Small intestine (tissue), 7 donors: ENCODE measurements at regions not wholly inside any gene's neighbourhood (a gene's known extent, or its start where the extent isn't known, plus 50 kb on each side); places are given as distances from the start of the nearest gene placed in this dataset.

Experiments
- DNase-seq, 2 donors: peaks; one replicate each; pipeline versions ENCODE4 v3.0.0 to v3.0.0-alpha.2; 2013
- FAIRE-seq: peaks from 2 replicates; lab custom pipeline; 2012; peaks lifted over from hg19 to GRCh38; lab: Jason Lieb, UNC
- H3K27ac ChIP-seq, 3 donors: one replicate each; pipeline ENCODE4 v1.5.1; 2013; ENCODE audit warnings: low read length in 2 of 3, mild to moderate bottlenecking in 2 of 3, control low read depth in 1 of 3, inconsistent platforms in 1 of 3, low read depth in 1 of 3, moderate library complexity in 1 of 3
- H3K27me3 ChIP-seq, 3 donors: one replicate each; pipeline ENCODE4 v1.6.1; 2013; ENCODE audit warnings: low read length in 3 of 3, inconsistent platforms in 1 of 3; ENCODE audit not compliant: control insufficient read depth in 3 of 3, insufficient read depth in 3 of 3
- H3K36me3 ChIP-seq, 3 donors: one replicate each; pipeline ENCODE4 v1.6.1; 2013; ENCODE audit warnings: low read length in 3 of 3, inconsistent platforms in 1 of 3, low read depth in 1 of 3, mild to moderate bottlenecking in 1 of 3, moderate library complexity in 1 of 3; ENCODE audit not compliant: control insufficient read depth in 3 of 3, insufficient read depth in 2 of 3
- H3K4me1 ChIP-seq, 3 donors: one replicate each; pipeline ENCODE4 v1.6.1; 2013; ENCODE audit warnings: low read length in 2 of 3, inconsistent platforms in 1 of 3, low read depth in 1 of 3, mild to moderate bottlenecking in 1 of 3, moderate library complexity in 1 of 3; ENCODE audit not compliant: control insufficient read depth in 3 of 3, insufficient read depth in 2 of 3
- H3K4me3 ChIP-seq, 3 donors: one replicate each; pipeline ENCODE4 v1.5.1; 2013; ENCODE audit warnings: low read length in 3 of 3, control low read depth in 1 of 3, inconsistent platforms in 1 of 3, low read depth in 1 of 3, mild to moderate bottlenecking in 1 of 3, moderate library complexity in 1 of 3
- H3K9me3 ChIP-seq, 2 donors: one replicate each; pipeline ENCODE4 v1.6.1; 2013; ENCODE audit warnings: low read depth in 1 of 2, low read length in 1 of 2; ENCODE audit not compliant: control insufficient read depth in 2 of 2, insufficient read depth in 1 of 2
- WGBS, 3 donors: extraction: QIAGEN DNeasy Blood & Tissue Kit; methylation state at CpG; one replicate each; pipeline ENCODE4 v1.1.7; 2013; 5-methylcytosine and 5-hydroxymethylcytosine counted together
- donor health status: healthy with polysubstance abuse.
- donor health status: control.
- donor health status: control.
- donor health status: Bipolar disorder and iron deficiency.
- donor health status: healthy.

- DNase-seq (no peak), FAIRE-seq (no peak)
- no peaks in the 10 kb centered on the region for H3K36me3 ChIP-seq
- H3K4me1 ChIP-seq: no peaks in the 10 kb centered on the region
- H3K27ac ChIP-seq: no peak overlapping the region
- no peak overlapping the region for H3K4me3 ChIP-seq
- H3K9me3 ChIP-seq: no peaks in the 10 kb centered on the region
- H3K27me3 ChIP-seq: no peaks in the 10 kb centered on the region
- 59 to 69% (median 59%) methylated on average over 1 of the region's 1 CpG for WGBS, 3 donors
Observed at GRCh38 chr3:103924544-103924943, 1442.2 kb upstream of the ALCAM start.

- no peaks in the 10 kb centered on the region for H3K36me3 ChIP-seq
- no peaks in the 10 kb centered on the region for H3K27me3 ChIP-seq
- H3K4me3 ChIP-seq: no peak overlapping the region
- H3K4me1 ChIP-seq: no peaks in the 10 kb centered on the region
- no peaks in the 10 kb centered on the region for H3K9me3 ChIP-seq
- FAIRE-seq (no peak), DNase-seq (no peak)
- H3K27ac ChIP-seq: no peak overlapping the region
- WGBS, 3 donors: 89 to 91% (median 89%) methylated on average over 12 of the region's 12 CpGs
Observed at GRCh38 chr3:103926936-103927335, 1439.8 kb upstream of the ALCAM start.

DNA sequence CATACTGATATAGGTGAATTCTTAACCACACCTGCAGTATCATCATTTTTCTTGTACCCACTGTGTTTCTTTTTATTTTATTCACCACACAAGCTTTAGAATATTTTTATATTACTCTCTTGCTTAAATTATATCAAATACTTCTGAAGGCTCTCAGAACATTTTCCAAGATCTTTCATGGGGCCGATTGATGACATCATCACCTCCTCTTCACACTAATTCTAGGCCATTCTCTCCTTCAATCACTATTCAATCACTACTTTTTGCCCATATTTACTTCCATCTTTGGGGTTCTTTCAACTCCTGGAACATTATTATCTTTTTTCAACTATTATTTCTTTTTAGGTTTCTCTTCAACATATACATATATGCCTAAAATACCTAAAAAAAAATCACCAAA, 1438.8 kb upstream of the ALCAM start:
- DNase-seq (no peak), FAIRE-seq (no peak)
- H3K9me3 ChIP-seq: no peaks in the 10 kb centered on the region
- no peaks in the 10 kb centered on the region for H3K27me3 ChIP-seq
- no peaks in the 10 kb centered on the region for H3K4me1 ChIP-seq
- H3K36me3 ChIP-seq: no peaks in the 10 kb centered on the region
- no peak overlapping the region for H3K4me3 ChIP-seq
- H3K27ac ChIP-seq: no peak overlapping the region
- WGBS, 3 donors: 76 to 87% (median 79%) methylated on average over 1 of the region's 1 CpG

DNA sequence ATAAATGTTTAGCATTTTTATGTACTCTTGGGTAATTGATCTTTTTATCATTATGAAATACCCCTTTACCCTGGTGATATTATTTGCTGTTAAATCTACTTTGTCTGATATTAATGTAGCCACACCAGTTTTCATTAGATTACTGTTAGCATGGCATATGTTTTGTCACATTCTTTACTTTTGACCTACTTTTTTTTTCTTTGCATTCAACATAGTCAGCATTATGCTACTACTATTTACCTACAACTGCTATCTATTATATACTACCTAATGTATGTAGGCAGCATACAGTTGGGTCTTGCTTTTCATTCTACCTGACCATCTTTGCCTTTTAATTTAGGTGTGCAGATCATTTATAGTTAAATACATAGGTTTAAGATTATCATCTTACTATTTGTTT, 1429.6 kb upstream of the ALCAM start:
- Histone ChIP-seq H3K36me3 (no peaks in the 10 kb centered on the region), H3K27me3 (no peaks in the 10 kb centered on the region), H3K4me3 (no peak overlapping the region), H3K9me3 (no peaks in the 10 kb centered on the region), H3K4me1 (no peaks in the 10 kb centered on the region), H3K27ac (no peak overlapping the region)
- FAIRE-seq: no peak
- no peak for DNase-seq

- H3K4me1 ChIP-seq: no peaks in the 10 kb centered on the region
- H3K36me3 ChIP-seq: no peaks in the 10 kb centered on the region
- no peak overlapping the region for H3K27ac ChIP-seq
- H3K27me3 ChIP-seq: no peaks in the 10 kb centered on the region
- FAIRE-seq (no peak), DNase-seq (no peak)
- 39 to 47% (median 44%) methylated on average over 2 of the region's 2 CpGs for WGBS, 3 donors
- no peak overlapping the region for H3K4me3 ChIP-seq
- H3K9me3 ChIP-seq: no peaks in the 10 kb centered on the region
Observed at GRCh38 chr3:103947062-103947461, 1419.6 kb upstream of the ALCAM start.

- Histone ChIP-seq H3K4me1 (no peaks in the 10 kb centered on the region), H3K4me3 (no peak overlapping the region)
- FAIRE-seq: no peak
Observed at GRCh38 chr3:103949693-103950092, 1417.0 kb upstream of the ALCAM start.

GRCh38 chr3:103950676-103951075, 1416.0 kb upstream of the ALCAM start:
- WGBS, 3 donors: 54 to 69% (median 56%) methylated on average over 3 of the region's 3 CpGs
- H3K36me3 ChIP-seq: no peaks in the 10 kb centered on the region
- H3K27me3 ChIP-seq: no peaks in the 10 kb centered on the region
- H3K4me1 ChIP-seq: no peaks in the 10 kb centered on the region
- DNase-seq (no peak), FAIRE-seq (no peak)
- H3K9me3 ChIP-seq: no peaks in the 10 kb centered on the region
- H3K4me3 ChIP-seq: no peak overlapping the region
- no peak overlapping the region for H3K27ac ChIP-seq

More at GRCh38 chr3:103949693-103950092, 1417.0 kb upstream of the ALCAM start:
- no peaks in the 10 kb centered on the region for H3K36me3 ChIP-seq
- WGBS, 3 donors: 30 to 33% (median 30%) methylated on average over 1 of the region's 1 CpG
- no peak overlapping the region for H3K27ac ChIP-seq
- no peaks in the 10 kb centered on the region for H3K9me3 ChIP-seq
- DNase-seq: no peak
- no peaks in the 10 kb centered on the region for H3K27me3 ChIP-seq

DNA sequence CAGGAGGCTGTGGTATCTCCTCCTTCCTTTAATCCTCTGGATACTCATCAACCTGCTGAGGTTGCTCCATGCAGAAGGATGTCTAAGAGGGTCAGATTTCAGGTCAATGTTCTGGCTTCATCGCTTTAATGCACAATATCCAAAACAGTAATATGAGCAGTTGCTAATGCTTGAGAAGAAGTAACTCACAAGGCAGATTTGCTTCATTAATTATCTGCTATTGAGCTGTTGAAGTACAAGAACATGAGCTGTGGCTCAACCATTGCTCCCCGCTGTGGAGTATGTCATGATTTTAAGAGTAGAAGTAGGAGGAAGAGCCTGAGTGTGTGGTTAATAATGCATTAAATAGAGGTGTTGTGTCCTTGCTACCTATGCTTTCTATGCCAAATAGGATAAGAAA, 1412.9 kb upstream of the ALCAM start:
- FAIRE-seq: no peak
- no peaks in the 10 kb centered on the region for H3K9me3 ChIP-seq
- no peak for DNase-seq
- no peaks in the 10 kb centered on the region for H3K4me1 ChIP-seq
- H3K4me3 ChIP-seq: no peak overlapping the region
- no peaks in the 10 kb centered on the region for H3K27me3 ChIP-seq
- 90 to 95% (median 90%) methylated on average over 2 of the region's 2 CpGs for WGBS, 3 donors
- no peaks in the 10 kb centered on the region for H3K36me3 ChIP-seq
- H3K27ac ChIP-seq: no peak overlapping the region

DNA sequence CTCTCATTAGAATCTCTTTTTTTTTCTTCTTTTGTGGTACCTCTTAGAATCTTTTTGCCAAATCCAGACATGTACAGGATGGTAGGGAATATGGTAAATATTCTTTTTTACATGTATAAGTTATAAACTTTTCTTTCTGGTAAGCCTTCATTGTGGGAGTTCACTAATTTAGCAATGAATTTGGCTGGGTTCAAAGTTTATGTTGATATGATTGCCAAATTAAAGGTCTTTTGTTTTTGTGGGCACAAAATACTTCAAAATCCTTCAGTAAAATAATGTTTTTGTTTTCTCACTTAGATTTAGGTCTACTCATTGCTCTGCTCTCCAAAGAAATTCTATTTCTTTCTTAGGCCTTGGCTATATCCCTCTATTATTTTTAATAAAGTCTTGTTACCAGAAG, 1405.9 kb upstream of the ALCAM start:
- FAIRE-seq (no peak), DNase-seq (no peak)
- H3K27me3 ChIP-seq: no peaks in the 10 kb centered on the region
- no peak overlapping the region for H3K4me3 ChIP-seq
- H3K9me3 ChIP-seq: peaks cover 0 to 1% of the 10 kb centered on the region in 2 donors
- no peaks in the 10 kb centered on the region for H3K4me1 ChIP-seq
- H3K27ac ChIP-seq: no peak overlapping the region
- H3K36me3 ChIP-seq: no peaks in the 10 kb centered on the region
